Upper lobe of left lung (tissue), 4 donors: ENCODE measurements at regions not wholly inside any gene's neighbourhood (a gene's known extent, or its start where the extent isn't known, plus 50 kb on each side); places are given as distances from the start of the nearest gene placed in this dataset.

Experiments used
- POLR2AphosphoS5 ChIP-seq, 2 donors: sonication (generic); formaldehyde crosslinking; IDR thresholded peaks; one replicate each; pipeline ENCODE4 v1.5.1; 2017; ENCODE audit warnings: antibody characterized with exemption in 2 of 2
- TF ChIP-seq, protein P1 (sequence below), 6 experiments: fragments of 450-650 bp in 4 of 6; fragments of 200-600 bp in 2 of 6; sonication (generic) in 2 of 6; IDR thresholded peaks; one replicate each; pipeline ENCODE4 v1.5.1; 2016 to 2019; ENCODE audit warnings: antibody characterized with exemption in 6 of 6

DNA sequence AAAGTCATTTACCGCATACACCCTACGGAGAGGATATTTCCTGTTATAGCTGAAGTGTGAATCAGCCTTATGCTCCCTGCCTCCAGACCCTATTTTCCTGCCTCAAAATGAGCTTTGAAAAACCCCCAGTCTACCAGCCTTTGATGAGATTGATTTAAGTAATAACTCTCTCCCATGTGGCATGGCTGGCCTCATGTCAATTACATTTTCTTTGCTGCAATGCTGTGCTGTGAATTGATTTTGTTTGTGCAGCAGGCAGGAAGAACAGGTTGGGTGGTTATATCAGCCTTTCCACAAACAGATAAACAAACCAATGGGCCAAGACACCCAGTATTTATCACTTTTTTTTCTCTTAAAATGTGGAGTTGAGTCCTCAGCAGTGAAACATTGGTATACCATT is 1105.5 kb upstream of the TMEM132C start:
- TF ChIP-seq, protein P1, sequence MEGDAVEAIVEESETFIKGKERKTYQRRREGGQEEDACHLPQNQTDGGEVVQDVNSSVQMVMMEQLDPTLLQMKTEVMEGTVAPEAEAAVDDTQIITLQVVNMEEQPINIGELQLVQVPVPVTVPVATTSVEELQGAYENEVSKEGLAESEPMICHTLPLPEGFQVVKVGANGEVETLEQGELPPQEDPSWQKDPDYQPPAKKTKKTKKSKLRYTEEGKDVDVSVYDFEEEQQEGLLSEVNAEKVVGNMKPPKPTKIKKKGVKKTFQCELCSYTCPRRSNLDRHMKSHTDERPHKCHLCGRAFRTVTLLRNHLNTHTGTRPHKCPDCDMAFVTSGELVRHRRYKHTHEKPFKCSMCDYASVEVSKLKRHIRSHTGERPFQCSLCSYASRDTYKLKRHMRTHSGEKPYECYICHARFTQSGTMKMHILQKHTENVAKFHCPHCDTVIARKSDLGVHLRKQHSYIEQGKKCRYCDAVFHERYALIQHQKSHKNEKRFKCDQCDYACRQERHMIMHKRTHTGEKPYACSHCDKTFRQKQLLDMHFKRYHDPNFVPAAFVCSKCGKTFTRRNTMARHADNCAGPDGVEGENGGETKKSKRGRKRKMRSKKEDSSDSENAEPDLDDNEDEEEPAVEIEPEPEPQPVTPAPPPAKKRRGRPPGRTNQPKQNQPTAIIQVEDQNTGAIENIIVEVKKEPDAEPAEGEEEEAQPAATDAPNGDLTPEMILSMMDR (IDR thresholded peaks at IDR 0.05) = no peak
- no peak for TF ChIP-seq POLR2AphosphoS5 (IDR thresholded peaks at IDR 0.05)
